Gastrocnemius medialis (tissue), 4 donors: ENCODE measurements at regions not wholly inside any gene's neighbourhood (a gene's known extent, or its start where the extent isn't known, plus 50 kb on each side); places are given as distances from the start of the nearest gene placed in this dataset.

ENCODE experiments used
- ATAC-seq, 2 donors: fragments of 150-250 bp; one replicate each; pipeline ENCODE4 v1.9.1; 2016
- DNase-seq, 2 donors: peaks; one replicate each; pipeline ENCODE4 v3.0.0-alpha.2; 2019
- H3K27ac ChIP-seq, 4 donors: fragments of 200-600 bp; sonication (generic); 1 replicate in 1 of 4; 2 replicates in 3 of 4; pipeline ENCODE4 v1.5.1; 2016 to 2018; ENCODE audit warnings: mild to moderate bottlenecking in 2 of 4, moderate library complexity in 1 of 4
- H3K27me3 ChIP-seq, 3 donors: fragments of 200-600 bp; sonication (generic) in 2 of 3; 1 replicate in 1 of 3; 2 replicates in 2 of 3; pipeline versions ENCODE4 v1.5.1 to v1.6.0; 2016 to 2019; ENCODE audit warnings: mild to moderate bottlenecking in 1 of 3, moderate library complexity in 1 of 3
- H3K36me3 ChIP-seq, 2 donors: fragments of 200-600 bp; sonication (generic) in 1 of 2; one replicate each; pipeline ENCODE4 v1.5.1; 2017 to 2018
- H3K4me1 ChIP-seq, 2 donors: fragments of 200-600 bp; sonication (generic) in 1 of 2; one replicate each; pipeline ENCODE4 v1.5.1; 2016 to 2017; ENCODE audit warnings: mild to moderate bottlenecking in 2 of 2
- H3K4me3 ChIP-seq, 4 donors: fragments of 200-600 bp; sonication (generic) in 3 of 4; 1 replicate in 1 of 4; 2 replicates in 3 of 4; pipeline ENCODE4 v1.5.1; 2016 to 2019; ENCODE audit warnings: mild to moderate bottlenecking in 2 of 4
- H3K9me3 ChIP-seq, 3 donors: fragments of 200-600 bp; sonication (generic) in 2 of 3; 1 replicate in 1 of 3; 2 replicates in 2 of 3; pipeline ENCODE4 v1.5.1; 2016 to 2019
- CTCF ChIP-seq, 5 experiments: fragments of 450-650 bp in 3 of 5; fragments of 200-600 bp in 2 of 5; sonication (generic) in 2 of 5; IDR thresholded peaks in 4 of 5; conservative IDR thresholded peaks in 1 of 5; 1 replicate in 4 of 5; 2 replicates in 1 of 5; pipeline ENCODE4 v1.5.1; 2016 to 2019; ENCODE audit warnings: antibody characterized with exemption in 5 of 5, mild to moderate bottlenecking in 3 of 5, moderate library complexity in 3 of 5
- POLR2A ChIP-seq, 2 donors: fragments of 450-650 bp; IDR thresholded peaks; one replicate each; pipeline ENCODE4 v1.6.1; 2017; ENCODE audit warnings: antibody characterized with exemption in 2 of 2, mild to moderate bottlenecking in 2 of 2, moderate library complexity in 2 of 2
- in situ Hi-C, 4 donors: fragments of 200-750 bp; cut with MboI; loops; one replicate each; pipeline versions ENCODE4 v1.15.0 to v1.8.0; 2017; ENCODE audit warnings: low sequenced_read_pairs in 4 of 4
- intact Hi-C: fragments of 100-400 bp; cut with DNase I; formaldehyde crosslinking; loops from one replicate; pipeline ENCODE4 v1.15.1; 2023; ENCODE audit warnings: low total_unique reads

GRCh38 chr15:95979286-95979685, 351.2 kb upstream of the NR2F2 start:
- in situ Hi-C loops = no loop called here
- no peak for DNase-seq
- TF ChIP-seq POLR2A (IDR thresholded peaks at IDR 0.05) = no peak
- no peak for TF ChIP-seq CTCF (IDR thresholded peaks at IDR 0.05 in 4 of 5, conservative IDR thresholded peaks at IDR 0.05 in 1 of 5)
- H3K4me3 ChIP-seq = no peak overlapping the region
- intact Hi-C loops = no loop called here
- ATAC-seq = no peak
- H3K27me3 ChIP-seq = no peaks in the 10 kb centered on the region
- no peaks in the 10 kb centered on the region for H3K9me3 ChIP-seq
- no peaks in the 10 kb centered on the region for H3K36me3 ChIP-seq
- no peak overlapping the region for H3K27ac ChIP-seq
- no peaks in the 10 kb centered on the region for H3K4me1 ChIP-seq

- DNase-seq = no peak
- Histone ChIP-seq H3K9me3 (no peaks in the 10 kb centered on the region), H3K27me3 (no peaks in the 10 kb centered on the region), H3K4me1 (no peaks in the 10 kb centered on the region), H3K36me3 (no peaks in the 10 kb centered on the region), H3K4me3 (no peak overlapping the region), H3K27ac (no peak overlapping the region)
- intact Hi-C loops = loop anchor here (10.0 kb wide), 1 partner anchor 304 kb away; no protein-coding TSS in a partner anchor
- in situ Hi-C loops = no loop called here
- no peak for TF ChIP-seq CTCF (IDR thresholded peaks at IDR 0.05 in 4 of 5, conservative IDR thresholded peaks at IDR 0.05 in 1 of 5)
- TF ChIP-seq POLR2A (IDR thresholded peaks at IDR 0.05) = no peak
- ATAC-seq = no peak
Measured at GRCh38 chr15:95981209-95981608, 349.3 kb upstream of the NR2F2 start.

- no peak for ATAC-seq
- H3K27ac ChIP-seq = peak overlapping the region; percentile 53 to 74 (median 60)
Measured at GRCh38 chr15:95987299-95987698, 343.2 kb upstream of the NR2F2 start.

GRCh38 chr15:95987886-95988573, 342.5 kb upstream of the NR2F2 start:
- intact Hi-C loops = loop anchor here (5.0 to 10.0 kb wide), 2 partner anchors 64 to 297 kb away; no protein-coding TSS in a partner anchor
- Histone ChIP-seq H3K36me3 (no peaks in the 10 kb centered on the region), H3K27ac (peak overlapping the region; percentile 53 to 74 (median 60))

More at GRCh38 chr15:95987299-95987698, 343.2 kb upstream of the NR2F2 start:
- in situ Hi-C loops (no loop called here), intact Hi-C loops (loop anchor here (5.0 to 10.0 kb wide), 2 partner anchors 65 to 298 kb away; no protein-coding TSS in a partner anchor)
- no peak for DNase-seq
- no peak overlapping the region for H3K4me3 ChIP-seq
- no peaks in the 10 kb centered on the region for H3K27me3 ChIP-seq
- no peaks in the 10 kb centered on the region for H3K36me3 ChIP-seq
- no peak for TF ChIP-seq CTCF (IDR thresholded peaks at IDR 0.05 in 4 of 5, conservative IDR thresholded peaks at IDR 0.05 in 1 of 5)
- no peak for TF ChIP-seq POLR2A (IDR thresholded peaks at IDR 0.05)
- H3K9me3 ChIP-seq = no peaks in the 10 kb centered on the region
- H3K4me1 ChIP-seq = peaks cover 13 to 18% of the 10 kb centered on the region in 2 donors

More at GRCh38 chr15:95987886-95988573, 342.5 kb upstream of the NR2F2 start:
- ATAC-seq (peak; percentile 8 to 18), DNase-seq (no peak)
- H3K4me3 ChIP-seq = no peak overlapping the region
- H3K9me3 ChIP-seq = no peaks in the 10 kb centered on the region
- TF ChIP-seq CTCF (IDR thresholded peaks at IDR 0.05 in 4 of 5, conservative IDR thresholded peaks at IDR 0.05 in 1 of 5) (no peak), POLR2A (IDR thresholded peaks at IDR 0.05) (no peak)
- no peaks in the 10 kb centered on the region for H3K27me3 ChIP-seq
- peaks cover 13 to 18% of the 10 kb centered on the region in 2 donors for H3K4me1 ChIP-seq
- in situ Hi-C loops = no loop called here
